Activated T-cell treated with anti-CD3 and anti-CD28 coated beads, Interleukin-2, amount 50 U/mL, for 48 hours (primary cell): ENCODE measurements at regions not wholly inside any gene's neighbourhood (a gene's known extent, or its start where the extent isn't known, plus 50 kb on each side); places are given as distances from the start of the nearest gene placed in this dataset.
"Not testable (repeated sequence)": the region's sequence is repeated elsewhere in the genome, so short reads cannot be mapped to it uniquely, and the experiment has no call there.

ENCODE experiments used
- DNase-seq, 2 experiments: peaks; one replicate each; pipeline ENCODE4 v3.0.0-alpha.2; 2020

- DNase-seq: no peak
These were observed 633.4 kb upstream of the TMEFF2 start for GRCh38 chr2:192828175-192828574.

GRCh38 chr2:192827735-192828134 lies 633.0 kb upstream of the TMEFF2 start:
- no peak for DNase-seq

DNA sequence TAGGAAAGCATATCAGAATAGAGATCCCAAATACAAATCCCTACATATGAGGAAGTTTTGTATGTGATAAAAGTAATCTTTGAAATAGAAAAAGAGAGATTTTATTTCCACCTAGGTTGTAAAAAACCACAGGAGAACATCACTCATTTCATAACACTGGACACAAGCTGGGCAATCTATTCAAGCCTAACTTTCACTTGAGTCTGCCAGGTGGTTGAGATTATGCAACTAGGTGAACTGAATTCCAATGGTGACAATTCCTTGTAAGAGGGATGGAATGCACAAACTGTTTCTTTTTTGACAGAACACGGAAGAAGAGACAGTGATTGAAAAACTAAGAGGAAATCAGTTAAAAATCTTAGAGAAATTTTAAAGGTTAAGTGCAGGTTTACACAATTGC lies 619.6 kb upstream of the TMEFF2 start:
- DNase-seq: no peak

- no peak for DNase-seq
These were observed 618.6 kb upstream of the TMEFF2 start for GRCh38 chr2:192813341-192813740.

DNA sequence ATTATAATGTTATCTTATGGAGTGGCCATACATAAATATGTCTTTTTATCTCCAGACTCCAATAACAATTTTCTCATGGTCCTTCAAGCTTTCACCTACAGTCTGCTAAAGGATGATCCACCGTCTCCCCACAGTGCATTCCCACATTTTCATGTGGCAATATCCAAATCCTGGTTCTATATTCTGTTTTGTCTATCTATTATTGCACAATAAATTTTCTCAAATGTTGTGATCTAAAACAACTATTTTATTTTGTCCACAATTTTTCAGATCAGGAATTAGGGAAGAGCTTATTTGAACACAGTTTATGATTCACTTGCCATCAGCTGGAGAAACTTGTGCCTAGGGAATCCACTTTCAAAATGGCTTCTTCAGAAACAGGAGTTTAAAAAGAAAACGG lies 614.4 kb upstream of the TMEFF2 start:
- no peak for DNase-seq

- DNase-seq: no peak
These were observed 588.9 kb upstream of the TMEFF2 start for GRCh38 chr2:192783643-192784042.

DNA sequence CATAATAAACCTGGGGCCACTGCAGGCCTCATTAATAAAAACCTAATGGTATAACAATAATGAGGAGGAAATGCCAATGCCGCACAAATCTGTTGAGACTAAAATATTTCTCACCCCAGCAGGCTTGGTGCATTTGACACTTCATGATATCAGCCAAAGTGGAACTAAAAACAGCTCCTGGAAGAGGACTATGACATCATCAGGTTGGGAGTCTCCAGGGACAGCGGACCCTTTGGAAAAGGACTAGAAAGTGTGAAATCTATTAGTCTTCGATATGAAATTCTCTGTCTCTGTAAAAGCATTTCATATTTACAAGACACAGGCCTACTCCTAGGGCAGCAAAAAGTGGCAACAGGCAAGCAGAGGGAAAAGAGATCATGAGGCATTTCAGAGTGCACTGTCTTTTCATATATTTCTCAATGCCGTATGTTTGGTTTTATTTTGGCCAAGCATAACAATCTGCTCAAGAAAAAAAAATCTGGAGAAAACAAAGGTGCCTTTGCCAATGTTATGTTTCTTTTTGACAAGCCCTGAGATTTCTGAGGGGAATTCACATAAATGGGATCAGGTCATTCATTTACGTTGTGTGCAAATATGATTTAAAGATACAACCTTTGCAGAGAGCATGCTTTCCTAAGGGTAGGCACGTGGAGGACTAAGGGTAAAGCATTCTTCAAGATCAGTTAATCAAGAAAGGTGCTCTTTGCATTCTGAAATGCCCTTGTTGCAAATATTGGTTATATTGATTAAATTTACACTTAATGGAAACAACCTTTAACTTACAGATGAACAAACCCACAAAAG lies 580.9 kb upstream of the TMEFF2 start:
- no peak for DNase-seq

GRCh38 chr2:192775011-192775410 lies 580.3 kb upstream of the TMEFF2 start:
- DNase-seq: no peak

DNA sequence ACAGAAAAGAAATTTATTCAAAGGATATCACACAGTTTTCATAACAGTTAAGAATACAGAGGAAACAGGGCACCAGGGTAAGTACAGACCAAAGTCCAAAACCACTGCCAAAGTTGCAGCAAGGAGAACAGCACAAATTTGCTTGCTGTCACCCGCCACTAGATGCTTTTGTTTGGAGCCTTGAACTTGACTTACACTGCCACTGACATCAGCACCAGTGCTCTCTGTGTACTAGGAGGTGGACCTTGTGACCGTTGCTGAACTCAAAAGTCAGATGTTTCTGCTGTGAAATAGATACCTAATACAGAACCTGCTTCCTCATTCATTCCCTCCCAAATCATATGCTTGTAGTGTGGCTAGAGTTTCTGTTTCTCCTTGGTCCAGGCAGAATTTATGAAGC lies 578.3 kb upstream of the TMEFF2 start:
- no peak for DNase-seq

- no peak for DNase-seq
These were observed 555.0 kb upstream of the TMEFF2 start for GRCh38 chr2:192749611-192750200.

- DNase-seq: no peak
These were observed 547.2 kb upstream of the TMEFF2 start for GRCh38 chr2:192741889-192742288.

DNA sequence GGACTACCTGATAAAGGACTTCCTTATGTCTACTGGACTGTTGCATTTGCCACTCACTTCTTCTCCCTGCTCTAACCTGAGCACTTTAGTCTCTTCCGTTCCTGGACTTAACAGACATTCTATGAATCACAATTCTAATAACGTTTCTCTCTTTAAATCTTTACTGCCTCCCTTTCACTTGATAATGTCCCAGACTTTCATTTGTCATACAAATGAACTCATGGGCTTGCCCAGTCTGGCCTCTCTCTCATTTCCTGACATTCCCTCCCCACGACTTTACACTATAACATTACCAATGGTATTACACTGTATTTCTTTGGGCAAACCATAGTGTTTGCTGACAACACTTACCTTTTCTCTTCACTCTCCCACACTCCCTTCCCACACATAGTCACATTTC lies 540.7 kb upstream of the TMEFF2 start:
- DNase-seq: no peak

DNA sequence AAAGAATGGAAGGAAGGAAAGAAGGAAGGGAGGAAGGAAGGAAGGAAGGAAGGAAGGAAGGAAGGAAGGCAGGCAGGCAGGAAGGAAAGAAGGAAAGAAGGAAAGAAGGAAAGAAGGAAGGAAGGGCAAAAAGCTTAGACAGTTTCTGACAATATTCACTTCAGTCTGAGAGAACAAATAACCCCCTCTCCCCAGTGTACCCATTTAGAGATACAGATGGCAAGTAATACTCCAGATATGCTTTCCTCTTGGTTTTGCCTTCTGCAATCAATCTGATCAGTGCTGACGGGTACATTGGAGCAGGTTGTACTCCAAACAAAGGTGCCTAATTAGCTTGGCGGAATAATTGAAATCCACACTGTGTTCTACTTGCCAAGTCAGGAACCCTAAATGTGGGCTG lies 534.6 kb upstream of the TMEFF2 start:
- DNase-seq: no peak

DNA sequence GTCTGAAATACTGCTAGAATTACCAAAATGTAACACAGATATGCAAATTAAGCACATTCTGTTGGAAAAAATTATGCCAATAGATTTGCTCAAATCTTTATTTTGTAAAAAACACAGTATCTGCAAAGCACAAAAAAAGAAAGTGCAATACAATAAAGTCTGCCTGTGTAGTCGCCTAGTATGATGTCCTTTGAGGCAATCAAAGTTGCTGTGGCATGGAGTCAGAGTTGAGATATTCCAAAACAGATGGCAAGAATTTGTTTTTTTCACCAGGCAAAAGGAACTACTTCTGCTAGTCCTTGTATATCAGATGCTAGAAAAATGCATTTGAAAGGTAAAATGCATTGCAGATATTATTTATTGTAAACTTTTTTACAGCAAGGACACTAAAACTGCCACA lies 531.3 kb upstream of the TMEFF2 start:
- no peak for DNase-seq

GRCh38 chr2:192719629-192720028 lies 524.9 kb upstream of the TMEFF2 start:
- DNase-seq: no peak

DNA sequence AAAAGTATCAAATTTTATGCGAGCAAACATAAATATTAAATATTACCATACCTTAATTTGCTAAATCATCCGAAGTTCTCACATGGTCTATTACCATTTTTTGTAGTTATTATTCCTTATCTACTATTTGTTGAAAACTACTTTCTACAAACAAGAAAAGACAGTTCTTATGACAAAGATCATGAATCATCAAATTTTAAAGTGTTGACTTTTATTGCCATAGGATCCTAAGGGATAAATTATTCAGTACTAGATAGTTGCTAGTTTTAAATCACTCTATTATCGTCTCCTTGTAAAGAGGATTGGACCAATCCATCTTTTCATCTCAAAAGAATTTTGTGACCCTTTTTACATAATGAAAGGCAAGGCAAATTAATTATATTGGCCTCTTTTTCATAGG lies 523.6 kb upstream of the TMEFF2 start:
- no peak for DNase-seq

DNA sequence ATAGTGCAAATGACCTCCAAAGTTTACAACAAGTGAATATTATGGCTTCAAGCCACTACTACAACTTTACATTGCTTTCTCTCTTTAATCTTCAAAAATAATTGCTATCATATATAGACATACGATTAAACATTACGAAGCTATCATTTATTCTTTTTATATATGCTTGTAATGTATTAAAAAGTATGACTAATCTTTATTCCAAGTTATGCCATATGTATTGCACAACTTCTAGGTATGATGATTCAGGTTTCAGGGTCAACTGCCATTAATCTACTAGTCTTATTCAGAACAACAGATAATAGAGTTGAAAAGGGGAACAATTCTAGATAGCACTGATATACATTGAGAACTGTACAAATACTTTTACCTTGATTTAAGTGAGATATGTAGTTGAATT lies 506.2 kb upstream of the TMEFF2 start:
- no peak for DNase-seq

- no peak for DNase-seq
These were observed 503.1 kb upstream of the TMEFF2 start for GRCh38 chr2:192697880-192698279.

GRCh38 chr2:192696857-192697256 lies 502.1 kb upstream of the TMEFF2 start:
- no peak for DNase-seq

DNA sequence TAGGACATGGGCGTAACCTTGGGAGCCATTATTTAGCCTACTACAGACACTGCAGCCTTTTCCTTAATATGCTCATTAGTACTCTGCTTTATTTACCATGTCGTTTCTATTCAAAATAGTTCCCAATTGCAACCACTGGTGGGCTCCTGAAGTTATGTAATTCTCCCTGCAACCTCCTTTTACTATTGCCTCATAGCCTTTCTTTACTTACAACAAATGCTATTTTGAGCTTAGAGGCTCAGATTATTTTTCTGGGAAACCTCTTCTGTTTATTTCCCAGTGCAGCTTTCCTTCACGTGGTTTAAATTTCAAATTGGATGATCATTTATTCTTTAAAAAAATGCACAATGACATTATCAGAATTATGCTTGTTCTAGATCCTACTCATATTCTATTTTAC lies 492.3 kb upstream of the TMEFF2 start:
- DNase-seq: no peak

DNA sequence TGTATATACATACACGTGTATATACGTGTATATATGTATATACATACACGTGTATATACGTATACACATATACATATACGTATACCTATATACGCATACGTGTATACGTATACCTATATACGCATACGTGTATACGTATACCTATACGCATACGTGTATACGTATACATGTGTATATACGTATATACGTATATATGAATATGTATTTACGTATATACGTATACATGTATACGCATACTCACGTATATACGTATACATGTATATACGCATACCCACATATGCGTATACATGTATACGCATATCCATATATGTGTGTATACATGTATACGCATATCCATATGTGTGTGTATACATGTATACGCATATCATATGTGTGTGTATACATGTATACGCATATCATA lies 487.8 kb upstream of the TMEFF2 start:
- DNase-seq: not testable (repeated sequence)

GRCh38 chr2:192675681-192676080 lies 480.9 kb upstream of the TMEFF2 start:
- DNase-seq: no peak

DNA sequence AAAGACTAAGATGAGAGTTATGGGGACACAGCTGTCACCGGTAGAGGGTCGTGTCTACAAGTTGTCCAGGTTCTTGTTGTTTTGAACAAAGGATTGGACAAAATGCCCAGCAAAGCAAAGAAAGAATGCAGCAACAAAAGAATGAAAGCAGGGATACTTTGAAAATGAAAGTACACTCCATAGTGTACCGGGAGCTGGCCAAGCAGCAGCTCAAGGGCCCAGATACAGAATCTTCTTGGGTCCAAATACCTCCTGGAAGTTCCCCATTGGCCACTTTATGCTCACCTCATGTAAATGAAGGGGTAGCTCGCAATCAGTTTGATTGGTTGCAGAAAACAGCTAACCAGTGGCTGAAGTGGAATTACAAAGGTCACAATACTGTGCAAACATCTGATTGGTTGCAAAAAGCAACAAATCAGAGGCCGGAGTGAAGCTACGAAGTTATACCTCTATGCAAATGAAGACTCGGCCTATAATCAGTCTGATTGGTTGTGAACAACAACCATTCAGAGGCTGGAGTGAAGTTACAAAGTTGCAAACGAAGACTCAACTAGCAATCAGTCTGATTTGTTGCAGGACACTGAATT lies 474.9 kb upstream of the TMEFF2 start:
- DNase-seq: no peak

DNA sequence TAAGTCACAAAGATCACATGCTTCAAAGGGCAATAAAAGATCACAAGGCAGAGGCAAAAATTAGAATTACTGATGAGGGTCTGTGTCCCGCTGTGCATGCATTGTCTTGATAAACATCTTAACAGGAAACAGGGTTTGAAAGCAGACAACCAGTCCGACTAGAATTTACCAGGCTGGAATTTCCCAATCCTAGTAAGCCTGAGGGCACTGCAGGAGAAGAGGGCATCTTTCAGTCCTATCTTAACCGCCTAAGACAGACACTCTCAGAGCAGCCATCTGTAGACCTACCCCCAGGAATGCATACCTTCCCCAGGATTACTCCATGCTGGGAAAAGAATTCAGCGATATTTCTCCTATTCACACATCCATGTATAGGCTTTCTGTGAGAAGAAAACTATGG lies 465.8 kb upstream of the TMEFF2 start:
- not testable (repeated sequence) for DNase-seq

DNA sequence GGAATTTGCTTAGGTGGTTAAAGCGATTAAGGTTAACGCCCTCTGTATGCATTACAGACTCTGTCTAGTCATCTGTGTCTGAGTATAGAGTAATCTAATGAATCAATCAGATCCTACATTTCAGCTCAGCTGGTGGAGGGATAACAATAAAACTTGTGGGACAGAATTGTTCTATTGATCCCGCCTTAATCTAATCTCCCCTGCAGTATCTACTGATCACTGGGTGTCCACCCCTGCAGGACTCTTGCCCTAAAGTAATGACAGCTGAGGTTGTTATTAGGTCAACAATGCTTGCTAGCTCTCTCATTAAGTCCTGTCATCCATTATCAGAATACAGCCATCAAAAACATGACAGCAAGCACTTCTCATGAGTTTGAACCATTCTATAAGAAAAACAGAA lies 462.6 kb upstream of the TMEFF2 start:
- no peak for DNase-seq
